Activated CD8-positive, alpha-beta memory T cell treated with anti-CD3 and anti-CD28 coated beads for 36 hours (primary cell): ENCODE measurements at regions not wholly inside any gene's neighbourhood (a gene's known extent, or its start where the extent isn't known, plus 50 kb on each side); places are given as distances from the start of the nearest gene placed in this dataset.

Source experiments
- CTCF ChIA-PET: fragments of 350-600 bp; sonication (Branson Sonifier 250); formaldehyde crosslinking; loops from one replicate; lab custom pipeline; 2021; ENCODE audit warnings: antibody characterized with exemption; lab: Charles Lee
- POLR2A ChIA-PET: fragments of 350-600 bp; sonication (Branson Sonifier 250); formaldehyde crosslinking; loops from one replicate; lab custom pipeline; 2021; ENCODE audit warnings: antibody characterized with exemption; lab: Charles Lee

DNA sequence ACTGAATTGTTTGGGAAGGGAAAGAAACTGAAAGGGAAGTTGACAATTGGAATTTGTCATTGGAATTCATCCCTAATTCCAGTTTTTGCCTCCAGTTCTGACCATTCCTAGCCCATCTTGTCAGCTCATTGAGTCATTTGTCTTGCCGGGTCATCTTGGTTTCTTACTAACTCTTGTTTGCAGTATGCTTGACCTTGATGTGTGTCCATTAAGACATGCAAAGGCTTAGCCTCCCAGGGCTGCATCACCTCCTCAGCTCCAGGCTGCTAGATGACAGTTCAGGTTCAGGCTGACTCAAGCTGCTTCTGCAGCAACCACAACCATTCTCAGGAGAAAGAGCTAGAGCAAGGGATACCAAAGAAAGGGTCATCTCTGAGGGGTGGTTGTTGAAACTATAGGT is 151.3 kb upstream of the PTGFR start:
- ChIA-PET POLR2A (no interaction called here), CTCF (no interaction called here)

DNA sequence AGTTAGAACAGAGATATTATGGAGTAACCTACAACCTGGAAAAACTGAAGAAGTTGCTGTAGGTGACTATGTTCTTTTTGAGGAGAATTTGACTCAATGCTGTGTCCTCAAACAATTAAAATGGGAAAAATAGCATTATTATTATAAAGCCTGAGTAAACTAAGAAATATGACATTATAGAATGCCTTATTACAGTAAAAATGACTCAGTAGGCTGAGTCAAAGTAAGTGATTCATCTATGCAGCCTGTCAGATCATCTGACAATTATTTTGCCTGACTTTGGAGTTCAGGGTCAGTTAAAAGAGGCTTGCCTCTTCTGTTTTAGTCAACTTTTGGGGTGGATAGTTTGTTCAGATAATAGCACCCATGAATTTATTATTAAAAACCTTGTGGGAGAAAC is 150.8 kb upstream of the PTGFR start:
- ChIA-PET CTCF (no interaction called here), POLR2A (no interaction called here)

DNA sequence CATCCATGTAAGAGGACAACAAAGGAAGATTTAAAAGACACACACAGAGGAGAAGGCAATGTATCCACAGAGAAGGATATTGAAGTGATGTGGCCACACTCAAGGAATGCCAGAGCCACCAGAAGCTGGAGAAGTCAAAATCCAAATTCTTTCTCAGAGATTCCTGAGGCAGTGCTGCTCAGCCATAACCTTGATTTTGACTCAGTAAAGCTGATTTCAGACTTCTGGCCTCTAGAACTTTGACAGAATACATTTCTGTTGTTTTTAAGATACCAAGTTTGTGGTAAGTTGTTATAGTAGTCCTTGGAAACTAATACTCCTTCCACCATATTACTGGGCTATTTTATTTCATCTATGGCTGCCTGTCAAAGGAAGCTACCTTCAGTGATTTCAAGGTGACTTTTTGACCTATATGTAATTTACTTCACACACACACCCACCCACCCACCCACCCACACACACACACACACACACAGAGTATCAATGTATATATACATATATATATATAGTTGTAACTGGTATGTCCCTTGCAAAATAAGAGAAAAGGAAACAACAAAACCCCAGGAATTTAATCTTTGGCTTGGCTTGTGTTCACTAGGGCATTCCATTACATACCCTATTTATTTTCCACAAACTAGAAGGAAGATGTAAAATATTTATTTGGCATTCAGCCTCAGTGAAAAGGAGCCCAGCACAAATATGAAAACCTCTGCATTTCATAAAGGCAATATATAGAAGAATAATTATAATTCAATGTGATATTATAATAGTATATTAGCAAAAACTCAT is 142.1 kb upstream of the PTGFR start:
- CTCF ChIA-PET: no interaction called here
- POLR2A ChIA-PET: no interaction called here

GRCh38 chr1:78351551-78352216 is 139.1 kb upstream of the PTGFR start:
- ChIA-PET POLR2A (no interaction called here), CTCF (no interaction called here)

GRCh38 chr1:78355656-78356055 is 135.1 kb upstream of the PTGFR start:
- ChIA-PET CTCF (interaction anchor here (0.6 kb wide), 1 partner anchor 150 kb away, joined by 4 read pairs; no protein-coding TSS in a partner anchor), POLR2A (no interaction called here)

DNA sequence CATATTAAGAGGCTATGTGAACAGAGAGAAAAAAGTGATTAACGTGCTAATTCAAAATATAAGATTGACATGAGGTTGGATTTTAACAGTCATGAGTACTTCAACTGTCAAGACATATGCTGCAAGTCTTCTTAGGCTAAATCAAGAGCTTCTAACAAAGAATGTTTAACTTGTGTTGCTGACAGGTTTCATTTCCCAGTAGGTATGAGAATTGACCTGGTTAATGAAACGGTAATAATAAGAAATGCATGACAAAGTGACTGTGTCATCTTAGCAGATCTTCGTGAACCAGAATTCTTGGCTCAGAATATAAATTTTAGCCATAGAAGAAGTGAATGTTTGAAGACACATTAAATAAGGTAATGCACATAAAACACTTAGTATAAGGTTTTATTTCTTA is 132.6 kb upstream of the PTGFR start:
- ChIA-PET POLR2A (no interaction called here), CTCF (no interaction called here)

DNA sequence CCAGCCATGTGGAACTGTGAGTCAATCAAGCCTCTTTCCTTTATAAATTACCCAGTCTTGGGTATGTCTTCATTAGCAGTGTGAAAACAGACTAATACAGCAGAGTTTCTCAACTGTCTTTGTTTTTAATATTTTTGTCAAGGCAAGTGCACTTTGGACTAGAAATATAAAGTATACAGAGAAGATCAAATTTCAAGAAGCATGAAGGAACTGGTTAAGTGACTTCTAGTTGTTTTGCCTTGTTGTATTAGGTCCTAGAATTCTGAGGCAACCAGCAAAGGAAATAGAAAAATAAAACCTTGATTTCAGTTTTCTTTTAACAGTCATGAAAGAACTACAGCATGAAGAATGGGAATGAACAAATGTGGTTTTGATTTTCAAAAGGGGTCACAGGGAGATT is 131.1 kb upstream of the PTGFR start:
- ChIA-PET POLR2A (no interaction called here), CTCF (no interaction called here)

GRCh38 chr1:78360584-78360983 is 130.2 kb upstream of the PTGFR start:
- POLR2A ChIA-PET: no interaction called here
- CTCF ChIA-PET: interaction anchor here (0.7 kb wide), 1 partner anchor 217 kb away, joined by 3 read pairs; no protein-coding TSS in a partner anchor

GRCh38 chr1:78367700-78368099 is 123.1 kb upstream of the PTGFR start:
- ChIA-PET POLR2A (no interaction called here), CTCF (no interaction called here)

- CTCF ChIA-PET: no interaction called here
These were observed 121.2 kb upstream of the PTGFR start for GRCh38 chr1:78369546-78369945.

DNA sequence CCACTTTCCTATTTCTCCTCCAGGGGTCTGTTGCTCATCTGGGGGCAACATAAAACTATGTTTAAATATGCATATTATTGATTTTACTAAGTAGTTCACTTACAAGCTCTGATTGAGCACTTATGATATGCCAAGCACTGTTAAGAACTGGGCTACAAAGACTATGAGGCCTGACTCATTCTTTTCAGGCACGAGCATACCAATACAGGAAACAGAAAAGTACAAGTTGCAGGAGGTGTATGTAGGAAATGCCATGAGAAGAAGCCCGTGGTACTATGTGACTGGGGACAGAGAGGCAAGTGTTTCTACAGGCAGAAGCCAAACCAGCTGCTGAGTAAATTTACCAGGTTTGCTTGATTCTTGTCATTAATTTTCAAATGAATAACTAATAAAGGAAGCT is 120.4 kb upstream of the PTGFR start:
- ChIA-PET CTCF (no interaction called here), POLR2A (no interaction called here)

More at GRCh38 chr1:78369546-78369945, 121.2 kb upstream of the PTGFR start:
- POLR2A ChIA-PET: no interaction called here

DNA sequence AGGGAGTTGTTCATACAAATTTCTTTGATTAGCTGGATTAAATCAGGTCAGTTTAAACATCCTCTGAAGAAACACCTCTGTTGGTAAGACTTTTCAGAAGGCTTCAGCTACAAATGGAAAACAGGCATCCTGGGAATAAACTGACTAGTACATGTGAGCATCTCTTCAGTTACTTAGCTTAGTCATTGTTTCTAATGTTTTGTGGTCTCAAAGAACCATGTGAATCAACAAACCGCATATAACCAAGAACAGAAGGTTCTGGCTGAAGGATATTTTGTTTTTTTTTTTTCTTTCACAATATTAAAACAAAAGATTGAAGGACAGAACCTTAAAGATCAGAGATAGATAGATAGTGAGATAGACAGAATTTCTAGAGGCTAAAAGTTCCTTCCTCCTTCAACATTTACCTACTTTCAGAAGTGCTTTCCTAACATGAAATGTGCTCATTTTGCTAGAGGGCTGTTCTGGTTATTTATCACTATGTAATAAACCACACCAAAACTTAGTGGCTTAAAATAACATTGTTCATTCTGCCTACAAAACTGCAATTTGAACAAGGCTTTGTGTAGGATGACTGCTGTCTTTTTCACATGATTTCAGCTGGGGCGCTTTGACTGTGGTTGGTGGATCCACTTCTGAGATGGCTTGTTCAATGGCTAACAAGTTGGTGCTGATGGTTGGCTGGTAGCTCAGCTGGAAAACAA is 119.8 kb upstream of the PTGFR start:
- CTCF ChIA-PET: no interaction called here
- POLR2A ChIA-PET: no interaction called here

DNA sequence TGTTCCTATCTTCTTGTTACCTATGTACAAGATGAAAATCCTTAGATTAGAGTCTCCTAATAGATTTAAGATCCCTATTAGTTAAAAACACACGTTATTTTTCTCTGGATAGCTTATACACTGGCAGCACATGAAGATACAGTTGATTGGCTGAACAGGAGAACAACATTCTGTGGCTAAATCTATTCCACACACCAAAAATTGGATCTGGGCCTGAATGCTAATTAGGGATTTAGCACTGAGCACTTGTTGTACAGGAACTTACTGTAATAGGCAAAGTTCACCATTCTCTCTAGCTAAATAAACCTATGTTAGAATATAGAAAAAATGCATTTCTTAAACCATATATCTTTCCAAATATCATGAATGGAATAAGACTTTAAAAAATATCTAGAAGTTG is 117.1 kb upstream of the PTGFR start:
- POLR2A ChIA-PET: no interaction called here
- CTCF ChIA-PET: no interaction called here

GRCh38 chr1:78375996-78376395 is 114.8 kb upstream of the PTGFR start:
- ChIA-PET CTCF (no interaction called here), POLR2A (no interaction called here)

DNA sequence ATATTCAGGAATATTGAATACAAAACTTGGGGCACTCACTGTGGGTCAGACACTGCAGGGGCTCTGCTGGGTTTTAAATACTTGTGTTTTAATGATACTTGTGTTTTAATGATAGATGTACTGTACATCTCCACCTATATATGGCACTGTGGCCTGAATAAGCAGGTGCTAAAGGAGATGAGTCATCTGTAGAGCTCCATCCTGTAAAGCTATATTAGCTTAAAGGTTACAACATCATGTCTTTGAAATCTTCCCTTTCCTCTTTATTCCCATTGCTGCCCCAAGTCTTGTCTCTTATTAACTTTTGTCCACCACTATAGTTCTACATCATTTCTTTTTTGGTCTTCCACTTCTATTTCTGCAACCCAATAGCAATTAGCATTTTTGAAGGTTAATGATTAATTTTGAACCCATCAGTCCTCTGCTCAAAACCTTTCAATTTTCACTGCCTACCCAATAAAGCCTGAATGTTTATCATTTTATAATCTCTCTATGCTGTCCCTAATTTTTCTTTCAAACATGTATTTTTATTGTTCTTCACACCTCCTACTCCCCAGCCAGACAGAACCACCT is 113.3 kb upstream of the PTGFR start:
- ChIA-PET POLR2A (no interaction called here), CTCF (no interaction called here)

GRCh38 chr1:78383923-78384322 is 106.9 kb upstream of the PTGFR start:
- CTCF ChIA-PET: no interaction called here
- POLR2A ChIA-PET: no interaction called here

- ChIA-PET CTCF (no interaction called here), POLR2A (no interaction called here)
These were observed 104.9 kb upstream of the PTGFR start for GRCh38 chr1:78385744-78386462.

- CTCF ChIA-PET: no interaction called here
These were observed 103.6 kb upstream of the PTGFR start for GRCh38 chr1:78387201-78387600.

GRCh38 chr1:78387871-78388270 is 102.9 kb upstream of the PTGFR start:
- POLR2A ChIA-PET: no interaction called here
- CTCF ChIA-PET: no interaction called here

More at GRCh38 chr1:78387201-78387600, 103.6 kb upstream of the PTGFR start:
- POLR2A ChIA-PET: no interaction called here

- CTCF ChIA-PET: no interaction called here
- POLR2A ChIA-PET: no interaction called here
These were observed 102.5 kb upstream of the PTGFR start for GRCh38 chr1:78388275-78388674.
